SK-N-SH treated with all-trans-retinoic acid at 6 μM for 48 hours (cell line): ENCODE measurements at regions not wholly inside any gene's neighbourhood (a gene's known extent, or its start where the extent isn't known, plus 50 kb on each side); places are given as distances from the start of the nearest gene placed in this dataset.

ENCODE experiments used
- ARNTL ChIP-seq: fragments of 450-650 bp; formaldehyde crosslinking; IDR thresholded peaks from 2 replicates; pipeline ENCODE4 v1.5.0; 2020; ENCODE audit warnings: low read depth, mild to moderate bottlenecking, moderate library complexity, borderline replicate concordance
- CREB5 ChIP-seq: fragments of 250-450 bp; sonication (Bioruptor Pico); IDR thresholded peaks from 2 replicates; pipeline ENCODE4 v1.5.1; 2020; ENCODE audit warnings: low read depth, mild to moderate bottlenecking, moderate library complexity
- GLIS3 ChIP-seq: fragments of 250-450 bp; sonication (Bioruptor Pico); IDR thresholded peaks from 2 replicates; pipeline ENCODE4 v1.5.0; 2020; ENCODE audit warnings: mild to moderate bottlenecking, moderate library complexity
- OSR1 ChIP-seq: fragments of 250-450 bp; sonication (Bioruptor Pico); IDR thresholded peaks from 2 replicates; pipeline ENCODE4 v1.8.0; 2022; ENCODE audit warnings: moderate library complexity, mild to moderate bottlenecking, inconsistent platforms
- RARB ChIP-seq: fragments of 250-450 bp; sonication (Bioruptor Pico); IDR thresholded peaks from 2 replicates; pipeline ENCODE4 v1.8.0; 2021; ENCODE audit warnings: mild to moderate bottlenecking, moderate library complexity
- TCF4 ChIP-seq: fragments of 250-450 bp; sonication (Bioruptor Pico); IDR thresholded peaks from 2 replicates; pipeline ENCODE4 v1.8.0; 2021; ENCODE audit warnings: mild to moderate bottlenecking, moderate library complexity, borderline replicate concordance
- ZFP3 ChIP-seq: fragments of 250-450 bp; sonication (Bioruptor Pico); IDR thresholded peaks from 2 replicates; pipeline ENCODE4 v1.5.0; 2020; ENCODE audit warnings: mild to moderate bottlenecking, moderate library complexity
- TF ChIP-seq, protein P1 (sequence below): fragments of 250-450 bp; sonication (Bioruptor Pico); IDR thresholded peaks from 2 replicates; pipeline ENCODE4 v1.8.0; 2020; ENCODE audit warnings: mild to moderate bottlenecking, moderate library complexity, borderline replicate concordance

- TF ChIP-seq RARB (no peak), GLIS3 (CRISPR knock-in tag) (no peak), ZFP3 (CRISPR knock-in tag) (no peak), ARNTL (no peak), OSR1 (CRISPR knock-in tag) (no peak), TCF4 (CRISPR knock-in tag) (no peak), CREB5 (CRISPR knock-in tag) (no peak)
- TF ChIP-seq, protein P1, sequence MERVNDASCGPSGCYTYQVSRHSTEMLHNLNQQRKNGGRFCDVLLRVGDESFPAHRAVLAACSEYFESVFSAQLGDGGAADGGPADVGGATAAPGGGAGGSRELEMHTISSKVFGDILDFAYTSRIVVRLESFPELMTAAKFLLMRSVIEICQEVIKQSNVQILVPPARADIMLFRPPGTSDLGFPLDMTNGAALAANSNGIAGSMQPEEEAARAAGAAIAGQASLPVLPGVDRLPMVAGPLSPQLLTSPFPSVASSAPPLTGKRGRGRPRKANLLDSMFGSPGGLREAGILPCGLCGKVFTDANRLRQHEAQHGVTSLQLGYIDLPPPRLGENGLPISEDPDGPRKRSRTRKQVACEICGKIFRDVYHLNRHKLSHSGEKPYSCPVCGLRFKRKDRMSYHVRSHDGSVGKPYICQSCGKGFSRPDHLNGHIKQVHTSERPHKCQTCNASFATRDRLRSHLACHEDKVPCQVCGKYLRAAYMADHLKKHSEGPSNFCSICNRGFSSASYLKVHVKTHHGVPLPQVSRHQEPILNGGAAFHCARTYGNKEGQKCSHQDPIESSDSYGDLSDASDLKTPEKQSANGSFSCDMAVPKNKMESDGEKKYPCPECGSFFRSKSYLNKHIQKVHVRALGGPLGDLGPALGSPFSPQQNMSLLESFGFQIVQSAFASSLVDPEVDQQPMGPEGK (CRISPR knock-in tag), result no peak
These were observed 78.6 kb upstream of the GBA3 start for GRCh38 chr4:22614114-22614513.
